Esophagus muscularis mucosa (tissue), 4 donors: ENCODE measurements at regions not wholly inside any gene's neighbourhood (a gene's known extent, or its start where the extent isn't known, plus 50 kb on each side); places are given as distances from the start of the nearest gene placed in this dataset.

ENCODE experiments used
- DNase-seq: peaks from one replicate; pipeline ENCODE4 v3.0.0-alpha.2; 2017; ENCODE audit errors: extremely low spot score
- H3K27ac ChIP-seq, 4 donors: fragments of 200-600 bp; sonication (generic); replicated peaks in 1 of 4; 1 replicate in 3 of 4; 2 replicates in 1 of 4; pipeline ENCODE4 v1.5.1; 2016 to 2019; ENCODE audit warnings: mild to moderate bottlenecking in 1 of 4
- H3K27me3 ChIP-seq, 4 donors: fragments of 200-600 bp; sonication (generic); one replicate each; pipeline versions ENCODE4 v1.5.1 to v1.6.0; 2016 to 2019
- H3K36me3 ChIP-seq, 4 donors: fragments of 200-600 bp; sonication (generic); one replicate each; pipeline ENCODE4 v1.5.1; 2016 to 2019
- H3K4me1 ChIP-seq, 4 donors: fragments of 200-600 bp; sonication (generic); one replicate each; pipeline ENCODE4 v1.5.1; 2016 to 2019
- H3K4me3 ChIP-seq, 4 donors: fragments of 200-600 bp; sonication (generic); 1 replicate in 2 of 4; 2 replicates in 2 of 4; pipeline ENCODE4 v1.5.1; 2016 to 2019; ENCODE audit warnings: mild to moderate bottlenecking in 4 of 4, moderate library complexity in 1 of 4
- H3K9me3 ChIP-seq, 4 donors: fragments of 200-600 bp; sonication (generic); 1 replicate in 3 of 4; 2 replicates in 1 of 4; pipeline ENCODE4 v1.5.1; 2016 to 2019
- CTCF ChIP-seq, 3 experiments: fragments of 200-600 bp in 2 of 3; fragments of 450-650 bp in 1 of 3; sonication (generic) in 2 of 3; IDR thresholded peaks; one replicate each; pipeline ENCODE4 v1.5.1; 2017 to 2019; ENCODE audit warnings: antibody characterized with exemption in 3 of 3, mild to moderate bottlenecking in 2 of 3, moderate library complexity in 1 of 3
- EP300 ChIP-seq: sonication (generic); formaldehyde crosslinking; IDR thresholded peaks from one replicate; pipeline ENCODE4 v1.6.1; 2017; ENCODE audit warnings: antibody characterized with exemption
- POLR2A ChIP-seq: fragments of 450-650 bp; IDR thresholded peaks from one replicate; pipeline ENCODE4 v1.6.1; 2017; ENCODE audit warnings: antibody characterized with exemption, moderate library complexity, mild to moderate bottlenecking, low read depth
- POLR2AphosphoS5 ChIP-seq, 2 donors: sonication (generic); formaldehyde crosslinking; IDR thresholded peaks; one replicate each; pipeline ENCODE4 v1.6.1; 2017; ENCODE audit warnings: antibody characterized with exemption in 2 of 2
- WGBS: methylation state at CpG from one replicate; pipeline ENCODE4 v1.1.5; 2018; 5-methylcytosine and 5-hydroxymethylcytosine counted together
- intact Hi-C: fragments of 100-400 bp; cut with DNase I; formaldehyde crosslinking; loops from one replicate; pipeline ENCODE4 v1.15.1; 2023

GRCh38 chr15:62509395-62509958 is 344.4 kb upstream of the C2CD4B start:
- intact Hi-C loops, result no loop called here
- no peak overlapping the region for H3K27ac ChIP-seq

GRCh38 chr15:62510791-62511190 is 345.7 kb upstream of the C2CD4B start:
- H3K4me1 ChIP-seq, result peaks cover 10 to 19% (median 14%) of the 10 kb centered on the region in 4 donors
- no peaks in the 10 kb centered on the region for H3K9me3 ChIP-seq
- no peak for TF ChIP-seq CTCF (IDR thresholded peaks at IDR 0.05)
- no peak for TF ChIP-seq POLR2A
- no peak for TF ChIP-seq POLR2AphosphoS5 (IDR thresholded peaks at IDR 0.05)
- H3K36me3 ChIP-seq, result no peaks in the 10 kb centered on the region
- 88% methylated on average over 4 of the region's 4 CpGs for WGBS
- H3K27ac ChIP-seq, result no peak overlapping the region
- DNase-seq, result no peak
- no peak overlapping the region for H3K4me3 ChIP-seq
- H3K27me3 ChIP-seq, result no peaks in the 10 kb centered on the region
- intact Hi-C loops, result no loop called here

More at GRCh38 chr15:62509395-62509958, 344.4 kb upstream of the C2CD4B start:
- no peak for TF ChIP-seq EP300
- TF ChIP-seq POLR2AphosphoS5 (IDR thresholded peaks at IDR 0.05), result no peak
- TF ChIP-seq CTCF (IDR thresholded peaks at IDR 0.05), result no peak
- TF ChIP-seq POLR2A, result no peak
- no peak for DNase-seq
- Histone ChIP-seq H3K9me3 (no peaks in the 10 kb centered on the region), H3K4me3 (no peak overlapping the region), H3K36me3 (no peaks in the 10 kb centered on the region), H3K4me1 (peaks cover 15 to 29% (median 22%) of the 10 kb centered on the region in 4 donors), H3K27me3 (no peaks in the 10 kb centered on the region)
- 80% methylated on average over 12 of the region's 12 CpGs for WGBS

GRCh38 chr15:62512904-62513303 is 347.8 kb upstream of the C2CD4B start:
- intact Hi-C loops, result no loop called here
- H3K27me3 ChIP-seq, result no peaks in the 10 kb centered on the region
- H3K4me1 ChIP-seq, result no peaks in the 10 kb centered on the region
- H3K4me3 ChIP-seq, result no peak overlapping the region
- WGBS, result 93% methylated on average over 1 of the region's 1 CpG
- TF ChIP-seq CTCF (IDR thresholded peaks at IDR 0.05) (no peak), EP300 (no peak), POLR2A (no peak), POLR2AphosphoS5 (IDR thresholded peaks at IDR 0.05) (no peak)
- DNase-seq, result no peak
- no peaks in the 10 kb centered on the region for H3K36me3 ChIP-seq
- H3K27ac ChIP-seq, result no peak overlapping the region
- H3K9me3 ChIP-seq, result no peaks in the 10 kb centered on the region

GRCh38 chr15:62513893-62514292 is 348.8 kb upstream of the C2CD4B start:
- H3K9me3 ChIP-seq, result no peaks in the 10 kb centered on the region
- WGBS, result 87% methylated on average over 4 of the region's 4 CpGs
- H3K4me3 ChIP-seq, result no peak overlapping the region
- H3K27ac ChIP-seq, result no peak overlapping the region
- intact Hi-C loops, result no loop called here
- H3K36me3 ChIP-seq, result no peaks in the 10 kb centered on the region
- DNase-seq, result no peak
- H3K4me1 ChIP-seq, result no peaks in the 10 kb centered on the region
- H3K27me3 ChIP-seq, result no peaks in the 10 kb centered on the region
- TF ChIP-seq CTCF (IDR thresholded peaks at IDR 0.05), result no peak
- TF ChIP-seq POLR2AphosphoS5 (IDR thresholded peaks at IDR 0.05), result no peak
- no peak for TF ChIP-seq POLR2A
- no peak for TF ChIP-seq EP300
